ENCODE measurements at regions not wholly inside any gene's neighbourhood (a gene's known extent, or its start where the extent isn't known, plus 50 kb on each side); places are given as distances from the start of the nearest gene placed in this dataset.
"Not testable (repeated sequence)": the region's sequence is repeated elsewhere in the genome, so short reads cannot be mapped to it uniquely, and the experiment has no call there.

- no peak for DNase-seq (ENCODE audit: low read depth in 4 of 4, low spot score in 2 of 4)
Measured at GRCh38 chr7:114364151-114364550, 50.5 kb upstream of the FOXP2 start.

DNA sequence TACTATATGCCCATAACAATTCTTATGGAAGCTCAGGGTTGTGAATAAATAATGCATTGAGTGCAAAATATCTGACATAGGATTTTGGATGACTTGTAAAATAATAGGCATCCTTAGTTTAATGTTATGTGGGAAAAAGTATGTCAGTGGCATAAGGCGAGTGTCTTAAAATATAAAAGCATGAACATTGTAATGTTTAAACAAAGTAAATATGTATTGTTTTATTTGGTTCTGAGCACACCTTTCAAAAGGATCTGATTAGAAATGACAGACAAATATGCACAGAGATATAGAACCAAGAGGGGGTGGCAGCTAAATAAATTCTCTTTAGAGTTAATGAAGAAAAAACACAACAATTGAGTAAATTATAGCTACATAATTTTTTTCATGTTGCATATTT lies 51.3 kb upstream of the FOXP2 start:
- no peak for DNase-seq (ENCODE audit: low read depth in 4 of 4, low spot score in 2 of 4)

- no peak for DNase-seq (ENCODE audit: low read depth in 4 of 4, low spot score in 2 of 4)
Measured at GRCh38 chr7:114358911-114359310, 55.7 kb upstream of the FOXP2 start.

- DNase-seq (ENCODE audit: low read depth in 4 of 4, low spot score in 2 of 4): no peak
Measured at GRCh38 chr7:114356133-114356532, 58.5 kb upstream of the FOXP2 start.

DNA sequence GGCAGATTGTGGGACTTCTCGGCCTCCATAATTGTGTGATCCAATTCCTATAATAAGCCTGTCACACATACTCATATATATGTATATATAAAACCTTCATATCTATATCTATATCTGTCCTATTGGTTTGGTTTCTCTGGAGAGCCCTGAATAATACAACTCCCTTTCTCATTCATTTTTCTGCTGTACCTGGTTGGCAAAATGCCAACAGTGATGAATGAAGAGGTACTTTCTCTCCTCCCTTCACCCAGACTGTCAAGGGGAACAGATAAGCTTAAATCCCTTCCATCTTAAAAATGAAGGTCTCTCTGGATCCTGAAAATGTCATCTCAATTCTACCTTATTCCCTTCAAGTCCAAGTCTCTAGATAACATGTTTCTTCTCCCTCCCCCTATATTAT lies 60.3 kb upstream of the FOXP2 start:
- DNase-seq (ENCODE audit: low read depth in 4 of 4, low spot score in 2 of 4): no peak

DNA sequence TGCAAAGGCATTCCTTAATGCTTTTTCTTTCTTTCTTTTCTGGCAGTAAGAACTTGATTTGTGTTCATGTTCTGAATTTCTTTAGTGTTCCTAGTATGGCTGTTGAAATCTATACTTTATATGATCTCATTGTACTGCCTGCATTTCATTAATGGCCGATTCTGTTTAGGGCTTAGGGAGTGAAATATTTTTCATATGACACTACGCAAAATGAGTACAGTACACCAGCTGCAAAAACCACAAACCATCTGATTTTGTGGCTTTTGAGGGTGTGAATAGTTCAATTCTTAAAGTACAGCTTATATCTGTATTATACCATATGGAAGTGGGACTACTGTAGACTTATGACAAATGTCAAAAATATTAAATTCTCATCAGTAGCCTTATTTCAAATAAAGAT lies 69.1 kb upstream of the FOXP2 start:
- no peak for DNase-seq (ENCODE audit: low read depth in 4 of 4, low spot score in 2 of 4)

DNA sequence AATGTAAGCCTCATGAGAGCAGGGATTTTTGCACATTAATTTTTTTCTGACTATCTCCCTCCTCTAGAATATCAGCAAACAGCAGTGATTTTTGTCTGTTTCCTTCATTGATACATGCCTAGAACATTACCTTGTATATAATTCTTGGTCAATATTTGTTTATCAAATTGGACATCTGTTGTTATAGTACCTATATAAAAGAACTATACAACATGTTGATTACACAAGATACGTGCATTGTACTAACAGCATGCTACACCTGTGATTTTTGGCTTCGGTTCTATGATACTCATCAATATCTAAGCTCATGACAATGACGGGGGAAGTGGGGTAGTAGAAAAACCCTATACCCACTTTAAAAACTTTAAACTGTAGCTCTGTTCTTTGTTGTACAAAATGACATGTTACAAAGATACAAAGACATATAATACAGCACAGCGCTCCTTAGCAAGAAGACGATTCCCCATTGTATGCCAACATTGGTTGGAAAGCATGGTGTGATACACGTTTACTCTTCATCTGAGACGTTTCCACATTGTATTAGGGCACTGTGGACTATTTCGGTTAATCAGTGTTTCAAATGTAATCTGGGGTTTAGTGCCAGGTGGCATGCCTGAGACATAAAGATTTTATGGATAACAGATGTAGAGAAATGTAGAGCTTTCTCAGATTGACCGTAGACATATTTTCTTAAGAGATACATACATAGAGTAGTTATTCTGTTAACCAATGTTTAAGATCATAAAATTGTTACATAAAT lies 70.5 kb upstream of the FOXP2 start:
- DNase-seq (ENCODE audit: low read depth in 4 of 4, low spot score in 2 of 4): no peak

DNA sequence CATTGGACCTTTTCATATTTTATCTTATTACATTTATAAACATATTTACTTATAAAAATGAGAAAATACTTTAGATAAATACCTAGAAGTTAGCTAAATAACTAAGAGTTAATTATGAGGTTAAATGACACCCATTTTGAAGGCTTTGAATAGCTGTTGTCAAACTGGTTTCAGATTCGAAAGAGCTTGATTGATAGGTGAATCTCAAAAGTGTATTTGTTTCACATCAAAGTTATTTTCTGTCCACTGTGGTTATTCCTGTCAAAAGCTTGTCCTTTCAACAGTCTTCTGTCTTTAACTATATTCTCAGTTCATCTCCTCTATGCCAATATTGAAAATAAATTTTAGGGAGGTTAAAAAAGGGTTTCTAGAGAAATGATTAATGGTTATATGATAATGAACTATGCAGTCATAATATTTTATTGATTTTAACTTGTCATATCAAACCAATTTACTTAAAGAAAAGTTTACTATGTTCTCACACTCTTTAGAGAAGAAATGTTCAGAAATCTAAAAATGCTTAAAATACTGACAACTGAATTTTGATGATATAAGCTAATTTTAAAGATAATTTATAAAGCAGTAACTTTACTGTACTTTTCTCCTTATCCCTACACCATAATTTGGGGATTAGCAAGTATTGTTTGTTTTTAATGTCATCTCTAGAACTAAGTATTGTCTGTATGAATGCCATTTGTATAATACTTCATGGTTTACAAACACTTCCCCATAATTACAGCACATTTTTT lies 72.0 kb upstream of the FOXP2 start:
- no peak for DNase-seq (ENCODE audit: low read depth in 4 of 4, low spot score in 2 of 4)

DNA sequence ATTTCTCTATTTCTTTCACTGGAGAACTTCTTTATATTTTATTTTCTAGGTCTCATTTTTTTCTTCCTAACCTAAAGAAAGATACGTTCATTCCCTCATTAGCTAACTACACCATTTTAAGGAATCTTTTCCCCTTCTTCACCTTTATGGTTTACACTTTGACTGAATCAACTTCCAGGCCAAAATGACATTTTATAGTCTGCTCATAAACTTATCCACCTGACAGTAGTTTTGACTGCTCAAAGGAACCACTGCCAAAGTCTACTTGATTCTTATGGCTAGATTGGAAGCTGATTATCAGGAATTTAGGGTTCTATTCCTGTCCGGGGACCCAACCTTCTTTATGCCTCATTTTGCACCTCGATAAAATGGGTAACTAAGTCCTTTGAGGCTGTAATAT lies 73.0 kb upstream of the FOXP2 start:
- DNase-seq (ENCODE audit: low read depth in 4 of 4, low spot score in 2 of 4): no peak

- DNase-seq (ENCODE audit: low read depth in 4 of 4, low spot score in 2 of 4): no peak
Measured at GRCh38 chr7:114334989-114335388, 79.6 kb upstream of the FOXP2 start.

DNA sequence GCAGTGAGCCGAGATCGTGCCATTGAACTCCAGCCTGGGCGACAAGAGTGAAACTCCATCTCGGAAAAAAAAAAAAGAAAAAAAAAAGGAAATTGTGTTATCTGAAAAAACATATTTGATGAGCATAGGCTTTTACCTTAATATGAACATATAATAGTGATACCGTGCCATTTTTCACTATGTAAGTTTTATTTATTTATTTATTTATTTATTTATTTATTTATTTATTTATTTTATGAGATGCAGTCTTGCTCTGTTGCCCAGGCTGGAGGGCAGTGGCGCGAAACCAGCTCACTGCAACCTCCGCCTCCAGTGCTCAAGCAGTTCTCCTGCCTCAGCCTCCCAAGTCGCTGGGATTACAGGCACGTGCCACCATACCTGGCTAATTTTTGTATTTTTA lies 85.2 kb upstream of the FOXP2 start:
- not testable (repeated sequence) for DNase-seq (ENCODE audit: low read depth in 4 of 4, low spot score in 2 of 4)

DNA sequence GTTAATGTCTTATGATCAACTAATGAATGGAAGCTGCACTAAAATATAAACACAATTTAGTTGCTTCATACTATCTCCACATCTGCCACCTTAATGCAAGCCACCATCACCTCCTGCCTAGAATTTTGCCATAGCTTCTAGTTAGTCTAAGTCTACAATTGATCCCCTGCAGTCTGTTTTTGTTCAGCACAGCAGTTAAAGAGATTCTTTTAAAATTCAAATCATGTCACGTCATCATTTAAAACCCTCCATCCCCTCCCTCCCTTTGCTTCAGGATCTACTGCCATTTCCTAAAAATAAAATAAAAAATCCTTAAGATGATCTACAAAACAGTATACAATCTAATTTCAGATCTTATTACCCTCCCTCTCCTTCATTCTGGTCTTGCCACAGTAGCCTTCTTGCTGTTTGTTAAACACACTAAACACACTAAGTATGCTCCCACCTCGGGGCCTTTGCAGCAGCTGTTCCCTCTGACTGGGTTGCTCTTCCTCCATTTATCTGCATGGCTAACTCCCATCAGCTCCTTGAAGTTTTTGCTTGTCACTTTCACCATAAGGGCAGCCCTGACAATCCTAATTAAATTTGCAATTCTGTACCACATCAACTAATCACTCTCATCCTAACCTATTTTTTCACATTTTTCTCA lies 97.0 kb upstream of the FOXP2 start:
- DNase-seq (ENCODE audit: low read depth in 4 of 4, low spot score in 2 of 4): no peak

GRCh38 chr7:114312649-114313048 lies 102.0 kb upstream of the FOXP2 start:
- DNase-seq (ENCODE audit: low read depth in 4 of 4, low spot score in 2 of 4): no peak

GRCh38 chr7:114310345-114311110 lies 104.1 kb upstream of the FOXP2 start:
- DNase-seq (ENCODE audit: low read depth in 4 of 4, low spot score in 2 of 4): no peak

DNA sequence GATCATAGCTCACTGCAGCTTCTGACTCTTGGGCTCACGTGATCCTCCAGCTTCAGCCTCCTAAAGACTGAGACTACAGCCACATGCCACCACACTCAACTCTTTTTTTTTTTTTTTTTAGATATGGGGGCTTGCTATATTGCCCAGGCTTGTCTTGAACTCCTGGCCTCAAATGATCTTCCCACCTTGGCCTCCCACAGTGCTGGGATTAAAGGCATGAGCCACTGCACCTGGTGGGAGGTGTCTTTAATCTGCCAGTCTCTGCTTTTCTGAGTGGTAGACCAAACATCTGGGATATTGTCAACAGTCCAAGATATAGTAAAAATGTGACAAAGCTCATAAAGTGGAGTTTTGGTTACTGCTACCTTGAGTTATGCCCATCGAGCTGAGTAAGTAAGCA lies 104.9 kb upstream of the FOXP2 start:
- DNase-seq (ENCODE audit: low read depth in 4 of 4, low spot score in 2 of 4): no peak

DNA sequence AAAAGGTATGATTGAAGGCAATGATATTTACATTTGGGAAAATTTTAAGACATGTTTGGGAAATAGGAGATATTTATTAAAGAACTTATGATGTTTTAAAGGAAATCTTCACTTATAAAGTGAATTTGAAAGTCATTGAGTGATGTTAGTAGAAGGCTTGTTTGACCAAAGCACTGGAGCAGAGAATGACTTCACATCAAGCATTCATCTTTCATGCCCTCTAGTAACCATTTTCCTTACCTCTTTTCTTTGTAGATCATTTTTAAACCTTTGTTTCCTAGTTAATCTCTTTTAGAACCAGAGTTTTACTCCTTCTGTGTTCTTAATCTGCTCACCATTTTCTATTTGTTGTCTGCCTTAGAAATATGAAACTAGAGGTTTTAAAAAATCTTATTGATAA lies 111.3 kb upstream of the FOXP2 start:
- DNase-seq (ENCODE audit: low read depth in 4 of 4, low spot score in 2 of 4): no peak

DNA sequence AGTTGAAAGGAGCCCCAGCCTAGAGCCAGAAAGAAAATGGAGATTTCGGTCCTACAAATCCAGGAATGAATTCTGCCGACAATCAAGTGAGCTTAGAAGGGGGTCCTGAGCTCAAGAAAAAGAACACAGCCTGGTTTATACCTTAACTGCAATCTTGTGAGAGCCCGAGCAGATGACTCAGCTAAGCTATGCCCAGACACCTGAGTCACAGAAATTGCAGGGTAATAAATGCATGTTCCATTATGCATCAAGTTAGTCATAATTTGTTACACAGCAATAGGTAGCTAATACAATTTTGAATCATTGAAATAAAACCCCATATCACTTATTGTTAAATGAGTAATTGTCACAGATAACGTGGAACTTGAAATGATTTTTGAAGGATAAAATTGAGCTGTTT lies 111.8 kb upstream of the FOXP2 start:
- no peak for DNase-seq (ENCODE audit: low read depth in 4 of 4, low spot score in 2 of 4)

- DNase-seq (ENCODE audit: low read depth in 4 of 4, low spot score in 2 of 4): no peak
Measured at GRCh38 chr7:114298011-114298410, 116.6 kb upstream of the FOXP2 start.

DNA sequence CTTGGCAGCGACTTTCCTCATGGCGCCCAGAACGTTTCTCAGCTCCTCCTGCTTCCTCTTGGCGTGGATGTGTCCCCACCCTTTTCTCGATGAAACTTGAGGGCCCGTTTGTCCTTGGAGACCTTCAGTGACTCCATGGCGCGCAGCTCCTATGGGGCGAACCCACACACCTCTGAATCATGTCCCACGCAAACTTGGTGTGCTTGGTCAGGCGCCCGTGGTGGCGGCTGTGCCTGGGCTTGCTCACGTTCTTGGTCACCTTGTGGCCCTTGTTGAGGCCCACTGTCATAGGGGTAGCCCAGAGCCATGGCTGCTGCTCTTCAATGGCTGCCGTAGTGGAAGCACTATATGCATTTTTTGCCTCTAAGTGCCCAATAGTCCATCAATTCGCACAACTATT lies 117.5 kb upstream of the FOXP2 start:
- DNase-seq (ENCODE audit: low read depth in 4 of 4, low spot score in 2 of 4): no peak

DNA sequence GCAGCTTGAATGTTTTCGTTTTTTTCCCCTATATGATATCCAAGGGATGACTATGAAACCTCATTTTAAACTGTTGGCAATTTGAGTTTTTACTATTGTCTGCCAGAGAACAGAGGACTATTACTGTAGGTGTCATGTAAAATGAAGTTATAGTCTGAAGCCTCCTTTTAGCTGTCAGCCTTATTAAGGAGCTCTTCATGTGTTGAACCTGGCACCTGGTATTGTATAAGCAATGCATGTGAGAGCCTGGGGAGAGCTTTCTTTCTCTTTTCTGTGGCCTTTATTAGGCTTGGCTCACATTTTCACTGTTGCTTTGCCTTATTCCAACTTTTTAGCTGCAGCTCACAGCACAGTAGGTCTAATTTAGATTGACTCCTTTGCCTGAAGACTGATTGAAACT lies 119.1 kb upstream of the FOXP2 start:
- DNase-seq (ENCODE audit: low read depth in 4 of 4, low spot score in 2 of 4): no peak

DNA sequence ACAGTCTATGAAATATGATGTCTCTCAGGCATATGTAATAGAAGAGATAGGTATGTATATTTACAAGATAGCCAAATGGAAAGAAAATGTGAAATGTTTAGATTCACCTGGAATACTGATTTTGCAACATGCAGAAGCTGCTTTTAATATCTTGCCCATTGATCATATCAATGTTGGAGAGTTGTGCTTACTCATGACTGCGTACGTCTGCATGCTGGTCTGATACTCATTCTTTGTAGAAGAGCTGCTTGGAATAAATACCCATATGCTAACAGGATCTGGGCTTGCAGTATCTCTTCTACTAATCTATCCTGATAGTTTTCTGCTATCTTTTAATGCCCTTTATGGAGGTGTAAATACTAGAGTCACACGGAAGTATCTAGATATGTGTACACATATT lies 120.6 kb upstream of the FOXP2 start:
- DNase-seq (ENCODE audit: low read depth in 4 of 4, low spot score in 2 of 4): no peak

Measured in left renal cortex interstitium (tissue), 4 donors.